Keratinocyte (primary cell): ENCODE measurements at regions not wholly inside any gene's neighbourhood (a gene's known extent, or its start where the extent isn't known, plus 50 kb on each side); places are given as distances from the start of the nearest gene placed in this dataset.

Source experiments
- CTCF ChIP-seq, 3 experiments: IDR thresholded peaks in 1 of 3; conservative IDR thresholded peaks in 1 of 3; optimal IDR thresholded peaks in 1 of 3; 2 replicates in 2 of 3; 3 replicates in 1 of 3; pipeline versions ENCODE3 to v1.5.1; 2011; ENCODE audit warnings: low read length in 3 of 3, mild to moderate bottlenecking in 3 of 3, moderate library complexity in 2 of 3, control low read depth in 1 of 3, inconsistent platforms in 1 of 3; ENCODE audit not compliant: insufficient read depth in 2 of 3; ENCODE audit errors: extremely low read depth in 1 of 3
- EZH2 ChIP-seq: IDR thresholded peaks from one replicate; pipeline ENCODE4 v1.6.1; 2012; ENCODE audit warnings: inconsistent platforms, mild to moderate bottlenecking, low read length, moderate library complexity

GRCh38 chr1:230534224-230534623 is 108.1 kb upstream of the COG2 start:
- no peak for TF ChIP-seq CTCF (optimal IDR thresholded peaks at IDR 0.05 in 1 of 3, IDR thresholded peaks at IDR 0.05 in 1 of 3, conservative IDR thresholded peaks at IDR 0.05 in 1 of 3; ENCODE audit: extremely low read depth in 1 of 3, insufficient read depth in 2 of 3, low read length in 3 of 3)
- no peak for TF ChIP-seq EZH2
